HEK293T (cell line): ENCODE measurements at regions not wholly inside any gene's neighbourhood (a gene's known extent, or its start where the extent isn't known, plus 50 kb on each side); places are given as distances from the start of the nearest gene placed in this dataset.

Experiments used
- ARNT ChIP-seq: fragments of 450-650 bp; IDR thresholded peaks from 2 replicates; pipeline ENCODE4 v1.6.1; 2017; ENCODE audit warnings: mild to moderate bottlenecking
- BHLHE40 ChIP-seq: fragments of 450-650 bp; IDR thresholded peaks from 2 replicates; pipeline ENCODE4 v1.6.1; 2016; ENCODE audit warnings: mild to moderate bottlenecking, moderate library complexity, borderline replicate concordance
- ELF4 ChIP-seq: fragments of 450-650 bp; IDR thresholded peaks from 2 replicates; pipeline ENCODE4 v1.6.1; 2017; ENCODE audit warnings: antibody characterized with exemption
- HDGF ChIP-seq: fragments of 450-650 bp; IDR thresholded peaks from 2 replicates; pipeline ENCODE4 v1.6.1; 2017; ENCODE audit warnings: antibody characterized with exemption, borderline replicate concordance
- L3MBTL2 ChIP-seq: fragments of 450-650 bp; conservative IDR thresholded peaks from 2 replicates; pipeline ENCODE4 v1.6.1; 2016; ENCODE audit warnings: mild to moderate bottlenecking
- NFRKB ChIP-seq: fragments of 450-650 bp; IDR thresholded peaks from 2 replicates; pipeline ENCODE4 v1.6.1; 2016; ENCODE audit warnings: mild to moderate bottlenecking, moderate library complexity
- SP1 ChIP-seq: fragments of 450-650 bp; IDR thresholded peaks from 2 replicates; pipeline ENCODE4 v1.6.1; 2017
- TARDBP ChIP-seq: fragments of 450-650 bp; IDR thresholded peaks from 2 replicates; pipeline ENCODE4 v1.6.1; 2016
- ZNF384 ChIP-seq: fragments of 450-650 bp; IDR thresholded peaks from 2 replicates; pipeline ENCODE4 v1.6.1; 2016
- TF ChIP-seq, protein P1 (sequence below): fragments of 450-650 bp; IDR thresholded peaks from 2 replicates; pipeline ENCODE4 v1.6.1; 2016

DNA sequence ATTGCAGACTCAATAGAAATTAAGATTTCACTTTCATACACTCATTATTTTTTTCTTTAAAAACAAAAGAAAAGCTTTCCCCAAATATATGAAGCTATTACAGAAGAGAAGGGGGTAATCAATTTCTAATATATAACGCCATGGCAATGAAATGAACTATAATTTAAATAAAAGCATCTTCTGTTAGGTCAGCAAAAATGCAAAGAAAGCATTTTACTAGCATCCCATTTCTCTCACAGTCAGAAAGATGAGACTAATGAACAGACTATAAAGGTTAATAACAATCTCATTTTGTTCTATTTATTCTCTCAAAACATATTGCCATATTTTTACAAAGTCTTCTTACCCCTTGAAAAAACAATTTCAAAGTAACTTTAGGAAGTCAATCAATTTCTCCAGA, 89.0 kb downstream of the TRIML1 start:
- TF ChIP-seq ELF4, result no peak
- TF ChIP-seq ARNT, result no peak
- TF ChIP-seq, protein P1, sequence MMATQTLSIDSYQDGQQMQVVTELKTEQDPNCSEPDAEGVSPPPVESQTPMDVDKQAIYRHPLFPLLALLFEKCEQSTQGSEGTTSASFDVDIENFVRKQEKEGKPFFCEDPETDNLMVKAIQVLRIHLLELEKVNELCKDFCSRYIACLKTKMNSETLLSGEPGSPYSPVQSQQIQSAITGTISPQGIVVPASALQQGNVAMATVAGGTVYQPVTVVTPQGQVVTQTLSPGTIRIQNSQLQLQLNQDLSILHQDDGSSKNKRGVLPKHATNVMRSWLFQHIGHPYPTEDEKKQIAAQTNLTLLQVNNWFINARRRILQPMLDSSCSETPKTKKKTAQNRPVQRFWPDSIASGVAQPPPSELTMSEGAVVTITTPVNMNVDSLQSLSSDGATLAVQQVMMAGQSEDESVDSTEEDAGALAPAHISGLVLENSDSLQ, result no peak
- TF ChIP-seq BHLHE40, result no peak
- no peak for TF ChIP-seq SP1
- no peak for TF ChIP-seq L3MBTL2
- TF ChIP-seq NFRKB, result no peak
- no peak for TF ChIP-seq TARDBP
- no peak for TF ChIP-seq HDGF
- TF ChIP-seq ZNF384, result no peak
